Prostate gland (tissue), 2 donors: ENCODE measurements at regions not wholly inside any gene's neighbourhood (a gene's known extent, or its start where the extent isn't known, plus 50 kb on each side); places are given as distances from the start of the nearest gene placed in this dataset.

ENCODE experiments used
- POLR2AphosphoS5 ChIP-seq: sonication (generic); formaldehyde crosslinking; IDR thresholded peaks from one replicate; pipeline ENCODE4 v1.6.1; 2017; ENCODE audit warnings: antibody characterized with exemption
- TF ChIP-seq, protein P1 (sequence below), 4 experiments: fragments of 200-600 bp in 2 of 4; fragments of 450-650 bp in 2 of 4; sonication (generic) in 2 of 4; IDR thresholded peaks; 1 replicate in 3 of 4; 2 replicates in 1 of 4; pipeline ENCODE4 v1.5.1; 2016 to 2019; ENCODE audit warnings: antibody characterized with exemption in 4 of 4, mild to moderate bottlenecking in 2 of 4, moderate library complexity in 2 of 4

GRCh38 chr3:163721596-163721995, 1356.7 kb downstream of the SI start:
- no peak for TF ChIP-seq POLR2AphosphoS5
- TF ChIP-seq, protein P1, sequence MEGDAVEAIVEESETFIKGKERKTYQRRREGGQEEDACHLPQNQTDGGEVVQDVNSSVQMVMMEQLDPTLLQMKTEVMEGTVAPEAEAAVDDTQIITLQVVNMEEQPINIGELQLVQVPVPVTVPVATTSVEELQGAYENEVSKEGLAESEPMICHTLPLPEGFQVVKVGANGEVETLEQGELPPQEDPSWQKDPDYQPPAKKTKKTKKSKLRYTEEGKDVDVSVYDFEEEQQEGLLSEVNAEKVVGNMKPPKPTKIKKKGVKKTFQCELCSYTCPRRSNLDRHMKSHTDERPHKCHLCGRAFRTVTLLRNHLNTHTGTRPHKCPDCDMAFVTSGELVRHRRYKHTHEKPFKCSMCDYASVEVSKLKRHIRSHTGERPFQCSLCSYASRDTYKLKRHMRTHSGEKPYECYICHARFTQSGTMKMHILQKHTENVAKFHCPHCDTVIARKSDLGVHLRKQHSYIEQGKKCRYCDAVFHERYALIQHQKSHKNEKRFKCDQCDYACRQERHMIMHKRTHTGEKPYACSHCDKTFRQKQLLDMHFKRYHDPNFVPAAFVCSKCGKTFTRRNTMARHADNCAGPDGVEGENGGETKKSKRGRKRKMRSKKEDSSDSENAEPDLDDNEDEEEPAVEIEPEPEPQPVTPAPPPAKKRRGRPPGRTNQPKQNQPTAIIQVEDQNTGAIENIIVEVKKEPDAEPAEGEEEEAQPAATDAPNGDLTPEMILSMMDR (IDR thresholded peaks at IDR 0.05), result no peak
